Tibial nerve (tissue), 4 donors: ENCODE measurements at regions not wholly inside any gene's neighbourhood (a gene's known extent, or its start where the extent isn't known, plus 50 kb on each side); places are given as distances from the start of the nearest gene placed in this dataset.

ENCODE experiments used
- DNase-seq, 2 donors: peaks; one replicate each; pipeline ENCODE4 v3.0.0-alpha.2; 2019; ENCODE audit warnings: low spot score in 2 of 2
- H3K27ac ChIP-seq, 4 donors: fragments of 200-600 bp; sonication (generic) in 3 of 4; one replicate each; pipeline ENCODE4 v1.5.1; 2017 to 2019; ENCODE audit warnings: mild to moderate bottlenecking in 1 of 4
- H3K27me3 ChIP-seq, 2 donors: fragments of 200-600 bp; sonication (generic) in 1 of 2; one replicate each; pipeline versions ENCODE4 v1.5.1 to v1.6.0; 2017 to 2019
- H3K36me3 ChIP-seq, 3 donors: fragments of 200-600 bp; sonication (generic); one replicate each; pipeline ENCODE4 v1.5.1; 2018 to 2019
- H3K4me1 ChIP-seq, 4 donors: fragments of 200-600 bp; sonication (generic) in 3 of 4; one replicate each; pipeline ENCODE4 v1.5.1; 2017 to 2019
- H3K4me3 ChIP-seq, 4 donors: fragments of 200-600 bp; sonication (generic) in 3 of 4; one replicate each; pipeline ENCODE4 v1.5.1; 2017 to 2019; ENCODE audit warnings: mild to moderate bottlenecking in 1 of 4, moderate library complexity in 1 of 4
- H3K9me3 ChIP-seq, 4 donors: fragments of 200-600 bp; sonication (generic) in 3 of 4; one replicate each; pipeline ENCODE4 v1.5.1; 2017 to 2019
- EP300 ChIP-seq, 2 donors: sonication (generic); formaldehyde crosslinking; IDR thresholded peaks; one replicate each; pipeline ENCODE4 v1.6.1; 2017; ENCODE audit warnings: antibody characterized with exemption in 2 of 2, mild to moderate bottlenecking in 1 of 2
- POLR2A ChIP-seq, 2 donors: fragments of 450-650 bp; IDR thresholded peaks; one replicate each; pipeline ENCODE4 v1.6.1; 2017; ENCODE audit warnings: antibody characterized with exemption in 2 of 2, mild to moderate bottlenecking in 2 of 2, moderate library complexity in 2 of 2
- WGBS, 2 donors: methylation state at CpG; one replicate each; pipeline ENCODE4 v1.1.5; 2018; 5-methylcytosine and 5-hydroxymethylcytosine counted together
- TF ChIP-seq, protein P1 (sequence below), 5 experiments: fragments of 200-600 bp in 3 of 5; fragments of 450-650 bp in 2 of 5; sonication (generic) in 3 of 5; IDR thresholded peaks; one replicate each; pipeline ENCODE4 v1.5.1; 2016 to 2019; ENCODE audit warnings: antibody characterized with exemption in 5 of 5, mild to moderate bottlenecking in 3 of 5, moderate library complexity in 2 of 5

DNA sequence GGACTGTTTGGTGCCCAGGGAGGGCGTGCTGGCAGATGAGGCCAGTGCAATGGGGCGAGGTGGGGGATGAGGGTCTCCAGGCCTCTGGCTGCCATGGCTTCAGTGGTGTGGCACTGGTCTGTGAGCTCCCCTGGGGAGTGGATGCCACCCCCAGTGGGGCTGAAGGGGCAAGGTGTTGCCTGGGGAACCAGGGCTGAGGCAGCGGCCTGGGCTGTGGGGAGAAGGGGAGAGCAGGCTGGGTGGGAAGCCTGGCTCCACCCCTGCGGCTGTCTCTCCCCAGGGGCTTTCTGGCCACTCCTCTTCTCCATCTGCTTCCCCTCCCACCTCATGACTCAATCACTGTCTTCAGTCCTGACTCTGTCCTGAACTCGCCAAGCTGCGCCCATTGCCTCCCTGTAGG lies 88.4 kb upstream of the TLE3 start:
- 88 to 92% methylated on average over 6 of the region's 6 CpGs for WGBS, 2 donors
- DNase-seq: no peak
- Histone ChIP-seq H3K9me3 (peaks cover 0 to 1% (median 0%) of the 10 kb centered on the region in 4 donors), H3K36me3 (no peaks in the 10 kb centered on the region), H3K4me1 (no peaks in the 10 kb centered on the region), H3K27ac (no peak overlapping the region), H3K27me3 (no peaks in the 10 kb centered on the region), H3K4me3 (no peak overlapping the region)
- no peak for TF ChIP-seq EP300 (IDR thresholded peaks at IDR 0.05)

DNA sequence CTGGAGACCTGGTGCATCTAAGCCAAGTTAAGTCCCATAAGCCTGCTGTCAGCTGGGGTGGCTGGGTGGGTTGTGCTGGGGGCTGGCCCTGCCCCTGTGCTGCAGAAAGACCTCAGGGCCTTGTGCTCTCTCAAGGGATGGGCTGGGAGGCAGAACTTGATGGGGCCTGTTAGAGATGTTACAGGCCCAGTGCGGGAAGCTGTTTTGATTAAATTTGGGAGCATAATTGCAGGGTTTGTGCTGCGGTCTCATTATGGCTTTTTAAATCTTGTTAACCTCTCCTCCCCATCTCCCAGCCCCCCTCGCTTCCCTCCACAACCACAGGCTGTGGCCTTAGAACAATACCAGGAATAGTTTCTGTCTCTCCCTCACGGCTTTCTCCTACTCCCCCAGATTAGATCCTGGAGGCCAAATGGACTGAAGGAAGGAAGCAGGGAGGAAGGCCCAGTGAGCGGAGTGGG lies 87.6 kb upstream of the TLE3 start:
- WGBS, 2 donors: 76 to 79% methylated on average over 5 of the region's 5 CpGs
- no peak for DNase-seq

DNA sequence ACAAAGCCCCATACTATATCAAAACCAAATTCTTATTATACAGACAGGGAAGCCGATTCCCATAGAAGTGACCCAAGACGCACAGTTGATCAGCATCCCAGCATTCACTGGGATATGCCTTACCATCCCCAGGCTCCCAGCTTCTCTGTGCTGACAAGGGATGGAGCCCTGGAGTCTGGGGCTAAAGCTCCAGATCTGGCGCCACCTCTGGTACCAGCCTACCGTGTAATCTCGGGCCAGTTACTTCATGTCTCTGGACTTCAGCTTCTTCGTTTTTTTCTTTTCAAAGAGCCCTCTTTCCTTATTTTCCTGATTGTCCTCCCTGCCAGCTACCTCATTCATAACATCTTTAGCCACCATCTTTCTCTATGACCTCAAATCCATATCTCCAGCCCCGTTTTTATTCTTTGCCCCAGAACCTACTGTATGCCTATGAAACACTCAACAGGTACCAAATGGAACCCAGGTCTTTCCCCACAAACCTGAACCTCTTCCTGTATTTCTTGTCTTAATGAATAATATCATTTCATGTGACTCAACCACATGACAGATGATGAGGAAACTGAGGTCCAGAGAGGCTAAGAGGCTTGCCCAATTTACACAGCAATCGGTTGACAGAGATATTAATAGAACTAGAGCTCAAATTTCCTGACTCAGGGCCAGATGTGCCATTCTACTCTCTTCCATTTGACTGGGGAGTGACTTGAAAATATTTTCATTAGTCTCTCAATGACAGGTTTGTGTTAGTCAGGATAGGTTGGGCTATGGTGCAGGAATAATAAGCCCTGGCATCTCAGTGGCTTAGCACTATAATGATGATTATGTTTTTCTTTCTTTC lies 85.4 kb upstream of the TLE3 start:
- no peak for DNase-seq
- WGBS, 2 donors: 78 to 82% methylated on average over 8 of the region's 8 CpGs
- Histone ChIP-seq H3K27me3 (no peaks in the 10 kb centered on the region), H3K27ac (no peak overlapping the region), H3K4me1 (no peaks in the 10 kb centered on the region), H3K9me3 (no peaks in the 10 kb centered on the region), H3K36me3 (no peaks in the 10 kb centered on the region), H3K4me3 (no peak overlapping the region)
- TF ChIP-seq EP300 (IDR thresholded peaks at IDR 0.05) (no peak), POLR2A (IDR thresholded peaks at IDR 0.05) (no peak)
- TF ChIP-seq, protein P1, sequence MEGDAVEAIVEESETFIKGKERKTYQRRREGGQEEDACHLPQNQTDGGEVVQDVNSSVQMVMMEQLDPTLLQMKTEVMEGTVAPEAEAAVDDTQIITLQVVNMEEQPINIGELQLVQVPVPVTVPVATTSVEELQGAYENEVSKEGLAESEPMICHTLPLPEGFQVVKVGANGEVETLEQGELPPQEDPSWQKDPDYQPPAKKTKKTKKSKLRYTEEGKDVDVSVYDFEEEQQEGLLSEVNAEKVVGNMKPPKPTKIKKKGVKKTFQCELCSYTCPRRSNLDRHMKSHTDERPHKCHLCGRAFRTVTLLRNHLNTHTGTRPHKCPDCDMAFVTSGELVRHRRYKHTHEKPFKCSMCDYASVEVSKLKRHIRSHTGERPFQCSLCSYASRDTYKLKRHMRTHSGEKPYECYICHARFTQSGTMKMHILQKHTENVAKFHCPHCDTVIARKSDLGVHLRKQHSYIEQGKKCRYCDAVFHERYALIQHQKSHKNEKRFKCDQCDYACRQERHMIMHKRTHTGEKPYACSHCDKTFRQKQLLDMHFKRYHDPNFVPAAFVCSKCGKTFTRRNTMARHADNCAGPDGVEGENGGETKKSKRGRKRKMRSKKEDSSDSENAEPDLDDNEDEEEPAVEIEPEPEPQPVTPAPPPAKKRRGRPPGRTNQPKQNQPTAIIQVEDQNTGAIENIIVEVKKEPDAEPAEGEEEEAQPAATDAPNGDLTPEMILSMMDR (IDR thresholded peaks at IDR 0.05): no peak

More for the DNA sequence above, 87.6 kb upstream of the TLE3 start:
- Histone ChIP-seq H3K4me3 (no peak overlapping the region), H3K4me1 (no peaks in the 10 kb centered on the region), H3K9me3 (no peaks in the 10 kb centered on the region), H3K36me3 (no peaks in the 10 kb centered on the region), H3K27ac (no peak overlapping the region), H3K27me3 (no peaks in the 10 kb centered on the region)
- TF ChIP-seq EP300 (IDR thresholded peaks at IDR 0.05): no peak
- TF ChIP-seq POLR2A (IDR thresholded peaks at IDR 0.05): no peak
- TF ChIP-seq, protein P1 (IDR thresholded peaks at IDR 0.05): no peak

DNA sequence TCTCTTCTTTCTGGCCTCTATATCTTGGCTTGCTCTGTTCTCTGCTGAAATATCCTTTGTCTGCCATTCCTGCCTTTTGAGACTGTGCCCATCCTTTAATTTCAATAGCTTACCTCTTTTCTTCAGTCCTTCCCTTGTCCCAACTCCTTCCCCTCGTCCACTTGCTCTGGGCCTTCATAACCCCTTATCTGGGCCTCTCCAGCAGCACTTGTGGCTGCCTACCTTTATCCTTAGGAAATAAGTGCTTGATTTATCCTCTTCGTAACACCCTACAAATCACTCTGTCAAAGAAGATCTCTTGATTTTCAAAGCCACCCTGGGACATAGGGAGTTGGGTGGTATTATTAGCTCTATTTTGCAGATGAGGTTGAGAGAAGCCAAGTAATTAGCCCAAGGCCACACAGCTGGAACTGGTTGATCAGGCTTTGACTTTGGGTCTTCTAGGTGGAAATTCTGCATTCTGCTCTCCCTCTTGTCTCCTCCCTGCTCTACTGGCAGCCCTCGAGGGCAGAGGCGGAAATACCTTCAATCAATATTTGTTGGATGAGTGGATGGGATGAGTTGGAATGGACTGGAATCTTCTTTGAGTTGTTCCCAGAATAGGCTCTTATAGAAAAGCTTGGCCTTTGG lies 84.0 kb upstream of the TLE3 start:
- H3K4me3 ChIP-seq: no peak overlapping the region
- 85 to 97% methylated on average over 4 of the region's 4 CpGs for WGBS, 2 donors
- no peaks in the 10 kb centered on the region for H3K4me1 ChIP-seq
- no peak overlapping the region for H3K27ac ChIP-seq
- H3K36me3 ChIP-seq: no peaks in the 10 kb centered on the region
- no peak for DNase-seq
- H3K9me3 ChIP-seq: no peaks in the 10 kb centered on the region
- no peak for TF ChIP-seq POLR2A (IDR thresholded peaks at IDR 0.05)
- no peak for TF ChIP-seq EP300 (IDR thresholded peaks at IDR 0.05)
- TF ChIP-seq, protein P1 (IDR thresholded peaks at IDR 0.05): no peak
- H3K27me3 ChIP-seq: no peaks in the 10 kb centered on the region

DNA sequence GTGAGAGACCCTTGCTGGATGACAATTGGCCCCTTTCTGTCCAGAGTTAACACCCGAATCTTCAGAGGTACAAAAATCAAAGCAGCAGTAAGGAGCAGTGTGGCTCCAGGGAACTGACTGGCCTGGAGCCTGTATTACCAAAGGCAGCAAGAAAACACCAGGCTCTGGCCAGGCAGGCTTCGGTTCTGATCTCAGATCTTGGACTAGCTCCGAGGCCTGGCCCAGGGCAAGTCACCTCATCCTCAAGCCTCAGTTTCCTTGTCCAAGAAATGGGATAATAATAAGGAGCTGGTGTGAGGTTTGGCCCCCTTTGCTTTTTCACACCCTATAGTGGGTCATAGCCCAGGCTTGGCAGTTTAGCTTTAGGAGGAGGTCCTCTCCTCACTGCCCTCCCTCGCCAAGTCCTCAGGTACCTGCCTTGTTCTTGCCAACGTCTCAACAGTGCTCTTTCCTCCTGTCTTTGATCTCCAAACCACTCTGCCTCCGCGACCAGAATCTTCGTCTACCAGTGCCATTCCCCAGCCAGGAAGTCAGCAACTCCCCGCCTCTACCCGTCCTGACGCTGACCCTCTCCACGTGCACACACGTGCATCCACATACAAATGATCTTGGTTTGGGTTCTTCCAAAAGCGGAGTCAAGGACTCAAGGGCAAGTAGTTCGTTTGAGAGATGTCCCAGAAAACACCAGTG lies 82.6 kb upstream of the TLE3 start:
- Histone ChIP-seq H3K4me1 (no peaks in the 10 kb centered on the region), H3K36me3 (no peaks in the 10 kb centered on the region), H3K27me3 (no peaks in the 10 kb centered on the region), H3K4me3 (no peak overlapping the region), H3K9me3 (no peaks in the 10 kb centered on the region), H3K27ac (no peak overlapping the region)
- 86 to 89% methylated on average over 15 of the region's 15 CpGs for WGBS, 2 donors
- no peak for DNase-seq
- TF ChIP-seq EP300 (IDR thresholded peaks at IDR 0.05) (no peak), POLR2A (IDR thresholded peaks at IDR 0.05) (no peak)
- TF ChIP-seq, protein P1 (IDR thresholded peaks at IDR 0.05): no peak
